ENCODE measurements at regions not wholly inside any gene's neighbourhood (a gene's known extent, or its start where the extent isn't known, plus 50 kb on each side); places are given as distances from the start of the nearest gene placed in this dataset.

DNA sequence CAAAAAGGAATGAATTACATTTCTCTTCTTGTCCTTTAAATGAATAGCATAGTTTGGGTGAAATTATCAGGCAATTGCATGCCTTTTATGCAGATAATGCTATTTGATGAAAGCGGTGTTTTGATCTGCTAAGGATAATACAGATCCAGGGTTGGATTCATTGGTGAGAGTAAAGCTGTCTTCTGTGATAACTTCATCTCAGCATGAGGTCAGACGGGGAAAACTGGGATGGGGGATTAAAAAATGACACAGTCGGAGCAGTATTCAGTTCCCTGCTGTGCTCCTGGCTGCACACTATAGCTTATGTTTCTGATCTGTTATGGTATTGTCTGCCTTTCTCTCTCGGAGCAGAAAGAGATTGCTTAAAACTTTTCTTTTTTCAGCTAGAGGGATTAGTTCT lies 105.9 kb upstream of the TENM3 start:
- TF ChIP-seq CTCF (conservative IDR thresholded peaks at IDR 0.05; ENCODE audit: low read depth, low read length): no peak
- DNase-seq (ENCODE audit: low read depth): no peak
- H3K4me3 ChIP-seq (ENCODE audit: low read depth, low read length): no peak overlapping the region

GRCh38 chr4:182139491-182139890 lies 103.7 kb upstream of the TENM3 start:
- no peak for TF ChIP-seq CTCF (conservative IDR thresholded peaks at IDR 0.05; ENCODE audit: low read depth, low read length)
- H3K4me3 ChIP-seq (ENCODE audit: low read depth, low read length): no peak overlapping the region
- no peak for DNase-seq (ENCODE audit: low read depth)

DNA sequence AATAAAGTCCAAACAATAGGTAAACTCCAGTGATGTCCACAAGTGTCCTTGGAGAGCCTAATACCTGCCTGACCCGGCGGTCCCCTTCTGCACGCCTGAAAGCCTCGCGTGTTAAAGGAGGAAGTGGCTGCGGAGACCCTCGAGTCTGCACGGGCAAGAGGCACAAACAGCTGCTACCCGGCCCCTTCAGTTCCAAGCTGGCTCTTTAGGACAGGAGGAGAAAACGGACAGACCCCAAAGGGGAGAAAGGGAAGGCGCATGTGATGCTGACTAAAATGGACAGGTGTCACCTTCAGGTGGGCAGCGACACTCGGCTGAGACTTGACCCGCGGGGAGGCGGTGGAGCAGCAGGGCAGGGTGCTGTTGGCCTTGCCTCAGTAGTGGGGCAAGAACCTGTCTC lies 102.7 kb upstream of the TENM3 start:
- no peak for DNase-seq (ENCODE audit: low read depth)
- no peak for TF ChIP-seq CTCF (conservative IDR thresholded peaks at IDR 0.05; ENCODE audit: low read depth, low read length)
- H3K4me3 ChIP-seq (ENCODE audit: low read depth, low read length): no peak overlapping the region

GRCh38 chr4:182141061-182141460 lies 102.1 kb upstream of the TENM3 start:
- no peak for TF ChIP-seq CTCF (conservative IDR thresholded peaks at IDR 0.05; ENCODE audit: low read depth, low read length)
- no peak for DNase-seq (ENCODE audit: low read depth)
- H3K4me3 ChIP-seq (ENCODE audit: low read depth, low read length): no peak overlapping the region

GRCh38 chr4:182142176-182143085 lies 100.8 kb upstream of the TENM3 start:
- no peak for TF ChIP-seq CTCF (conservative IDR thresholded peaks at IDR 0.05; ENCODE audit: low read depth, low read length)
- peak overlapping the region; percentile 75 for H3K4me3 ChIP-seq (ENCODE audit: low read depth, low read length)
- no peak for DNase-seq (ENCODE audit: low read depth)

DNA sequence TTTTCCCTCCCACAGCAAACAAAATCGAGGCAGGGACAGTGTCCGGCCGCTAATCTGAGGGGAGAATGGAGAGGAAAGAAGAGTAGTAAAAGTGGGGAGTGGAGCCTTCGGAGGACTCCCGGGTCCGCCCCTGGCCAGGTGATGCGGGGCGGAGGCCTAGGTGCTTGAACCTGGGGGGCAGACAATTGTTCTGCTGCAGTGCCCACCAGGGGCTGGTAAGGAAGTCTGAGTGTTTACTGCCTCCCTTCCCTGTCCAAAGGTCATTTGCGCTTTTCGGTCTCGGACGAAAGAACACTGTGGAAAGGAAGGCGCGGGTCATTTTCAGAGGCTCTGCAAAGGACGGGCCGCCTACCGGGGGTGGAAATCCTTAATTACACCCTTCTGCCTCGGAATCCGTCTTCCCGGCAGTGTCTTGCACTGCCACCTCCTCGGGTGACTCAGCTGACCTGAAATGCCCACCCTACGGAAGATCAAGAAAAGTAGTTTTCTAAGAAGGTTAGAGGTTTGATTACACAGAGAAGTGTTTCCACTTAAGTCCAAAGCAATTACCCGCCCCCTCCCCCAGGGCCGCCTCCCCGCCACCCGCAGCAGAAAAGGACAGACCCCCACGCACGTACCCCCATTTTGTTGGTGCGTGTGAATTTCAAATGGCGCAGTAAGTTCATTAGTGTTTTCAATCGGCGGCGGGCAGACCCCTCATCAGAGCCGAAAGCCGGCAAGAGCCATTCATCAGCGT lies 99.9 kb upstream of the TENM3 start:
- peak overlapping the region; percentile 75 for H3K4me3 ChIP-seq (ENCODE audit: low read depth, low read length)
- TF ChIP-seq CTCF (conservative IDR thresholded peaks at IDR 0.05; ENCODE audit: low read depth, low read length): no peak
- DNase-seq (ENCODE audit: low read depth): no peak

Data from epithelial cell of proximal tubule (primary cell).